ENCODE measurements at regions not wholly inside any gene's neighbourhood (a gene's known extent, or its start where the extent isn't known, plus 50 kb on each side); places are given as distances from the start of the nearest gene placed in this dataset.

DNA sequence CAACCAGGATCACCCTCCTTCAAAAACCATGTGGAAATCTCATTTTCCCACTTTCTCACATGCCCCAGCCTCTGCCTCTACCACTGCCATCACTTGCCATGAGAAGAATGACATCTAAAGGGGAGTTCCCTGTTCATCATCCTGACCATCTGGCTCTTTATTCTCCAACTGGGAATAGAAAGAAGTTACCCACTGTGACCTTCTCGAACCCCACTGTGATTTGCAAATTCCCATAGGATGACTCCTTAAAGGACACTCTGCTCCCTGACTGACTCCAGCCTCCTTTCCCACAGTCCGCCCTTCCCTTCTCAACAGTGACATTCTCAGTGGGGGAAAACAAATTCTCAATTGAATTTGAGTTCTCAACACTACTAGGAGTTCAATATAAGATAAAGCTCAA, 440.5 kb downstream of the NR2F2 start (continued):
- TF ChIP-seq, protein P1, sequence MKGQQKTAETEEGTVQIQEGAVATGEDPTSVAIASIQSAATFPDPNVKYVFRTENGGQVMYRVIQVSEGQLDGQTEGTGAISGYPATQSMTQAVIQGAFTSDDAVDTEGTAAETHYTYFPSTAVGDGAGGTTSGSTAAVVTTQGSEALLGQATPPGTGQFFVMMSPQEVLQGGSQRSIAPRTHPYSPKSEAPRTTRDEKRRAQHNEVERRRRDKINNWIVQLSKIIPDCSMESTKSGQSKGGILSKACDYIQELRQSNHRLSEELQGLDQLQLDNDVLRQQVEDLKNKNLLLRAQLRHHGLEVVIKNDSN (CRISPR knock-in tag; IDR thresholded peaks at IDR 0.05): no peak
- TF ChIP-seq, protein P2, sequence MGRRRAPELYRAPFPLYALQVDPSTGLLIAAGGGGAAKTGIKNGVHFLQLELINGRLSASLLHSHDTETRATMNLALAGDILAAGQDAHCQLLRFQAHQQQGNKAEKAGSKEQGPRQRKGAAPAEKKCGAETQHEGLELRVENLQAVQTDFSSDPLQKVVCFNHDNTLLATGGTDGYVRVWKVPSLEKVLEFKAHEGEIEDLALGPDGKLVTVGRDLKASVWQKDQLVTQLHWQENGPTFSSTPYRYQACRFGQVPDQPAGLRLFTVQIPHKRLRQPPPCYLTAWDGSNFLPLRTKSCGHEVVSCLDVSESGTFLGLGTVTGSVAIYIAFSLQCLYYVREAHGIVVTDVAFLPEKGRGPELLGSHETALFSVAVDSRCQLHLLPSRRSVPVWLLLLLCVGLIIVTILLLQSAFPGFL (CRISPR knock-in tag; IDR thresholded peaks at IDR 0.05; ENCODE audit: borderline replicate concordance): no peak
- TF ChIP-seq RELA (CRISPR knock-in tag; IDR thresholded peaks at IDR 0.05; ENCODE audit: borderline replicate concordance) (no peak), NFE2L1 (CRISPR knock-in tag; IDR thresholded peaks at IDR 0.05) (no peak), PRRX2 (CRISPR knock-in tag; IDR thresholded peaks at IDR 0.05) (no peak)
- TF ChIP-seq, protein P3, sequence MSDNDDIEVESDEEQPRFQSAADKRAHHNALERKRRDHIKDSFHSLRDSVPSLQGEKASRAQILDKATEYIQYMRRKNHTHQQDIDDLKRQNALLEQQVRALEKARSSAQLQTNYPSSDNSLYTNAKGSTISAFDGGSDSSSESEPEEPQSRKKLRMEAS (CRISPR knock-in tag; IDR thresholded peaks at IDR 0.05): no peak

DNA sequence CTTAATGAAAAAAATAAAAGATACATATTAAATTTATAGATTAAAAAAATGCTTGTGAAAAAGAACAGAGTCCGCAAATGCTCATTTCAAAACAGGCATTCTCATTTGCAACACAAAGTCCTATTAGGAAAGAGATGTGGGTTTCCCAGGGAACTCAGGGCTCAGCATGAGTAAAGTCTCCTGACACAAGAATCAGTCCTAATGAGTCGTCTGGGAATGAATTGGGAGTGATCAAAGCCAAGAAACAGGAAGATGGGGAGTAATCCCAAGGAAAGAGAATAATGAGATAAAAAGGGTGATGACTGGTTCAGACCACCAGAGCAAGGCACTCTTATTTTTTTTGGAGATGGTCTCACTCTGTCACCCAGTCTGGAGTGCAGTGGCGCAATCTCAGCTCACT, 443.7 kb downstream of the NR2F2 start:
- peaks cover 15% of the 10 kb centered on the region for H3K27me3 Mint-ChIP-seq (ENCODE audit: low read depth)
- TF ChIP-seq ZNF671 (CRISPR knock-in tag; IDR thresholded peaks at IDR 0.05) (no peak), E2F5 (CRISPR knock-in tag; IDR thresholded peaks at IDR 0.05) (no peak)
- H3K4me1 Mint-ChIP-seq: peaks cover 17% of the 10 kb centered on the region
- no peak for ATAC-seq
- peaks cover 6% of the 10 kb centered on the region for H3K36me3 Mint-ChIP-seq
- H3K27ac Mint-ChIP-seq: no peak overlapping the region
- CTCF ChIA-PET: no interaction called here
- peaks cover 10% of the 10 kb centered on the region for H3K9me3 Mint-ChIP-seq
- POLR2A ChIA-PET: no interaction called here
- no peak for DNase-seq (ENCODE audit: low spot score)
- no peak overlapping the region for H3K4me3 Mint-ChIP-seq

DNA sequence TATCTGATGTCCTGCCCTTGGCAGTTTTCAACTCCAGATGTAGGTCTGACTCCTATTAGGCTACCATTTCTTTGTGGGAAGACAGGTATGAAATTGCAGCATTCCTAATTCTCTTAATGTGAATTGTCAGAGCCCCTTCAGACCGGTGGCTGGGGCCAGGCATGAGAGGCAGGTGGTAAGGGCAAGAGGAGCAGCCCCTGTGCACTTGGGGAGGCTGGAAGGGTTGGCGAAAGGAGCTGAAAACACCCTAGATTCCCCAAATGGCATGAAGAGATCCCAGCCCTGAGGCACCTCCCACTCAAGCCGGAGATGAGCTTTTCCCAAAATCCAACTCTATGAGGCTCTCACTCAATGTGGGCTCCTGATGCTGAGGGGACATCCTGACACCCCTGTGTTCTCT, 453.2 kb downstream of the NR2F2 start:
- CTCF ChIA-PET: no interaction called here
- peaks cover 7% of the 10 kb centered on the region for H3K4me1 Mint-ChIP-seq
- ATAC-seq (no peak), DNase-seq (ENCODE audit: low spot score) (no peak)
- no peaks in the 10 kb centered on the region for H3K36me3 Mint-ChIP-seq
- TF ChIP-seq, protein P4, sequence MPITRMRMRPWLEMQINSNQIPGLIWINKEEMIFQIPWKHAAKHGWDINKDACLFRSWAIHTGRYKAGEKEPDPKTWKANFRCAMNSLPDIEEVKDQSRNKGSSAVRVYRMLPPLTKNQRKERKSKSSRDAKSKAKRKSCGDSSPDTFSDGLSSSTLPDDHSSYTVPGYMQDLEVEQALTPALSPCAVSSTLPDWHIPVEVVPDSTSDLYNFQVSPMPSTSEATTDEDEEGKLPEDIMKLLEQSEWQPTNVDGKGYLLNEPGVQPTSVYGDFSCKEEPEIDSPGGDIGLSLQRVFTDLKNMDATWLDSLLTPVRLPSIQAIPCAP (CRISPR knock-in tag; IDR thresholded peaks at IDR 0.05): no peak
- TF ChIP-seq, protein P5, sequence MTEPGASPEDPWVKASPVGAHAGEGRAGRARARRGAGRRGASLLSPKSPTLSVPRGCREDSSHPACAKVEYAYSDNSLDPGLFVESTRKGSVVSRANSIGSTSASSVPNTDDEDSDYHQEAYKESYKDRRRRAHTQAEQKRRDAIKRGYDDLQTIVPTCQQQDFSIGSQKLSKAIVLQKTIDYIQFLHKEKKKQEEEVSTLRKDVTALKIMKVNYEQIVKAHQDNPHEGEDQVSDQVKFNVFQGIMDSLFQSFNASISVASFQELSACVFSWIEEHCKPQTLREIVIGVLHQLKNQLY (CRISPR knock-in tag; IDR thresholded peaks at IDR 0.05): no peak
- POLR2A ChIA-PET: no interaction called here
- peaks cover 15% of the 10 kb centered on the region for H3K9me3 Mint-ChIP-seq
- peaks cover 3% of the 10 kb centered on the region for H3K27me3 Mint-ChIP-seq (ENCODE audit: low read depth)
- H3K27ac Mint-ChIP-seq: no peak overlapping the region
- no peak overlapping the region for H3K4me3 Mint-ChIP-seq

DNA sequence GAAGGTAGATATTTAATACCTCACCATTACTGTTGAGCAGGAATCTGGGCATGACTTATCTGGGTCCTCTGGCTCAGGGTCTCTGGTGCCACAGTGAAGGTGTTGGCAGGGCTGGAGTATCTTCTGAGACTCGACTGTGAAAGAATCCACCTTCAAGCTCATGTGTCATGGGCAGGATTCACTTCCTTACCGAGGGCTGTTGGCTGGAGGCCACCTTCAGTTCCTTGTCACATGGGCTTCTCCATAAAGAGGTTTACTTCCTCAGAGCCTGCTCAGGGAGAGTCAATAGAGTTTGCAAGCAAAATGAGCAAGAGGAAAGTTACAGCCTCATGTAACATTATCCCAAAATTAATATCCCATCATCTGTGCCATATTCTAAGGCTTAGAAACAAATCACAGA, 459.5 kb downstream of the NR2F2 start:
- Mint-ChIP-seq H3K27me3 (ENCODE audit: low read depth) (no peaks in the 10 kb centered on the region), H3K27ac (no peak overlapping the region), H3K9me3 (peaks cover 10% of the 10 kb centered on the region; the same call in 1 of the 2 replicates), H3K36me3 (no peaks in the 10 kb centered on the region), H3K4me3 (no peak overlapping the region), H3K4me1 (no peaks in the 10 kb centered on the region)
- no peak for ATAC-seq
- TF ChIP-seq SMAD3 (CRISPR knock-in tag; IDR thresholded peaks at IDR 0.05; ENCODE audit: borderline replicate concordance) (no peak), RORB (CRISPR knock-in tag; IDR thresholded peaks at IDR 0.05) (no peak), FOXK1 (CRISPR knock-in tag; IDR thresholded peaks at IDR 0.05) (no peak)
- DNase-seq (ENCODE audit: low spot score): no peak
- ChIA-PET CTCF (no interaction called here), POLR2A (no interaction called here)

GRCh38 chr15:96792216-96792615, 461.7 kb downstream of the NR2F2 start:
- Mint-ChIP-seq H3K4me3 (no peak overlapping the region), H3K27ac (no peak overlapping the region), H3K4me1 (no peaks in the 10 kb centered on the region), H3K36me3 (no peaks in the 10 kb centered on the region), H3K9me3 (peaks cover 7% of the 10 kb centered on the region; the same call in 1 of the 2 replicates), H3K27me3 (ENCODE audit: low read depth) (no peaks in the 10 kb centered on the region)
- ChIA-PET POLR2A (no interaction called here), CTCF (no interaction called here)
- DNase-seq (ENCODE audit: low spot score) (no peak), ATAC-seq (no peak)
- TF ChIP-seq, protein P1 (CRISPR knock-in tag; IDR thresholded peaks at IDR 0.05): no peak
- TF ChIP-seq, protein P6, sequence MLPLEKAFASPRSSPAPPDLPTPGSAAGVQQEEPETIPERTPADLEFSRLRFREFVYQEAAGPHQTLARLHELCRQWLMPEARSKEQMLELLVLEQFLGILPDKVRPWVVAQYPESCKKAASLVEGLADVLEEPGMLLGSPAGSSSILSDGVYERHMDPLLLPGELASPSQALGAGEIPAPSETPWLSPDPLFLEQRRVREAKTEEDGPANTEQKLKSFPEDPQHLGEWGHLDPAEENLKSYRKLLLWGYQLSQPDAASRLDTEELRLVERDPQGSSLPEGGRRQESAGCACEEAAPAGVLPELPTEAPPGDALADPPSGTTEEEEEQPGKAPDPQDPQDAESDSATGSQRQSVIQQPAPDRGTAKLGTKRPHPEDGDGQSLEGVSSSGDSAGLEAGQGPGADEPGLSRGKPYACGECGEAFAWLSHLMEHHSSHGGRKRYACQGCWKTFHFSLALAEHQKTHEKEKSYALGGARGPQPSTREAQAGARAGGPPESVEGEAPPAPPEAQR (CRISPR knock-in tag; IDR thresholded peaks at IDR 0.05): no peak
- TF ChIP-seq JUN (CRISPR knock-in tag; IDR thresholded peaks at IDR 0.05): no peak
- no peak for TF ChIP-seq FOXJ3 (CRISPR knock-in tag; IDR thresholded peaks at IDR 0.05; ENCODE audit: borderline replicate concordance)
- no peak for TF ChIP-seq OVOL2 (CRISPR knock-in tag; IDR thresholded peaks at IDR 0.05; ENCODE audit: borderline replicate concordance)
- TF ChIP-seq, protein P7, sequence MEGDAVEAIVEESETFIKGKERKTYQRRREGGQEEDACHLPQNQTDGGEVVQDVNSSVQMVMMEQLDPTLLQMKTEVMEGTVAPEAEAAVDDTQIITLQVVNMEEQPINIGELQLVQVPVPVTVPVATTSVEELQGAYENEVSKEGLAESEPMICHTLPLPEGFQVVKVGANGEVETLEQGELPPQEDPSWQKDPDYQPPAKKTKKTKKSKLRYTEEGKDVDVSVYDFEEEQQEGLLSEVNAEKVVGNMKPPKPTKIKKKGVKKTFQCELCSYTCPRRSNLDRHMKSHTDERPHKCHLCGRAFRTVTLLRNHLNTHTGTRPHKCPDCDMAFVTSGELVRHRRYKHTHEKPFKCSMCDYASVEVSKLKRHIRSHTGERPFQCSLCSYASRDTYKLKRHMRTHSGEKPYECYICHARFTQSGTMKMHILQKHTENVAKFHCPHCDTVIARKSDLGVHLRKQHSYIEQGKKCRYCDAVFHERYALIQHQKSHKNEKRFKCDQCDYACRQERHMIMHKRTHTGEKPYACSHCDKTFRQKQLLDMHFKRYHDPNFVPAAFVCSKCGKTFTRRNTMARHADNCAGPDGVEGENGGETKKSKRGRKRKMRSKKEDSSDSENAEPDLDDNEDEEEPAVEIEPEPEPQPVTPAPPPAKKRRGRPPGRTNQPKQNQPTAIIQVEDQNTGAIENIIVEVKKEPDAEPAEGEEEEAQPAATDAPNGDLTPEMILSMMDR (IDR thresholded peaks at IDR 0.05): no peak
- no peak for TF ChIP-seq E2F5 (CRISPR knock-in tag; IDR thresholded peaks at IDR 0.05)
- no peak for TF ChIP-seq TEAD1 (CRISPR knock-in tag; IDR thresholded peaks at IDR 0.05)

All from WTC11 (cell line).